Vagina (tissue), 2 donors: ENCODE measurements at regions not wholly inside any gene's neighbourhood (a gene's known extent, or its start where the extent isn't known, plus 50 kb on each side); places are given as distances from the start of the nearest gene placed in this dataset.

ENCODE experiments used
- CTCF ChIP-seq, 3 experiments: fragments of 450-650 bp in 2 of 3; fragments of 200-600 bp in 1 of 3; sonication (generic) in 1 of 3; IDR thresholded peaks; one replicate each; pipeline ENCODE4 v1.5.1; 2017 to 2019; ENCODE audit warnings: antibody characterized with exemption in 3 of 3, mild to moderate bottlenecking in 2 of 3, moderate library complexity in 2 of 3
- POLR2A ChIP-seq, 2 donors: fragments of 450-650 bp; IDR thresholded peaks; one replicate each; pipeline ENCODE4 v1.6.1; 2017; ENCODE audit warnings: antibody characterized with exemption in 2 of 2, mild to moderate bottlenecking in 2 of 2, moderate library complexity in 2 of 2

GRCh38 chr10:78255214-78255613, 221.6 kb downstream of the RPS24 start:
- TF ChIP-seq CTCF (IDR thresholded peaks at IDR 0.05) (no peak), POLR2A (IDR thresholded peaks at IDR 0.05) (no peak)
